Activated T-helper 9 cell treated with anti-CD3 and anti-CD28 coated beads, Interleukin-2, amount 50 U/mL, for 16 hours (primary cell): ENCODE measurements at regions not wholly inside any gene's neighbourhood (a gene's known extent, or its start where the extent isn't known, plus 50 kb on each side); places are given as distances from the start of the nearest gene placed in this dataset.

Experiments used
- DNase-seq: peaks from one replicate; pipeline ENCODE4 v3.0.0-alpha.2; 2020; ENCODE audit warnings: low read depth

DNA sequence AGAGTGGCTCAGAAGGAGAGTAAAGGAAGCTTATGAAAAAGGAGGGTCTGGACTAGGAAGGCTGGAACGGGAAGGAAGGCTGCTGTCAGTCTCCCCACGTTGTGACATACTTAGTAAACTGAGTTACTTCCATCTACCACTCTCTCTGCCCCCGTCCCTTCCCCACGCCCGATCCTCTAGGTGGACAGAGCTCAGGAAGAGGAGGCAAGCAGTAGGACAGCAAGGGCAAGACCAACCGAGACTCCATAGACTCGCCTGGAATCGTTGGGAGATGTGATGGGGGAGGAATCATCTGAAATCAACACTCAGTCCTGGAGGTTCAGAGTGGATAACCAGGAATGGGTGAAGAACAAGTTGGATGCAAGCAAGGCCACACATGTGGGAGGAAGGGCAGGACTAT is 240.7 kb downstream of the BUD13 start:
- no peak for DNase-seq

DNA sequence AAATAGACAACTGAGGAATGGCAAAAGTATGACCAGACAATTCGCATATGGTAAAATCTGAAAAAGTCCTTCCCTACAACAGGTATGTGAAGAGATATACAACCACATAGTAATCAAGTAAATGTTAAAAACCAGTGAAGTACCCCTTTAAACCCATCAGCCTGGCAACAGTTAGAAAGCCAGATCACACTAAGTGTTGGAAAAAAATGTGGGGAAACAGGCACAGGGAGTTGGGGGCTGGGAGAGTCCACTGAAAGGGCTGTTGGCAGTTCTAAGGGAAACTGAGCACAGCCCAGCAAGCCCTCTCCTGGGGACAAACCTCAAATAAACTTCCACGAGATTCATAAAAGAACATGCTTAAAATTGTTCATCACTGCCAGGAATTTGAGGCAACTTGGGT is 242.1 kb downstream of the BUD13 start:
- DNase-seq, result no peak

DNA sequence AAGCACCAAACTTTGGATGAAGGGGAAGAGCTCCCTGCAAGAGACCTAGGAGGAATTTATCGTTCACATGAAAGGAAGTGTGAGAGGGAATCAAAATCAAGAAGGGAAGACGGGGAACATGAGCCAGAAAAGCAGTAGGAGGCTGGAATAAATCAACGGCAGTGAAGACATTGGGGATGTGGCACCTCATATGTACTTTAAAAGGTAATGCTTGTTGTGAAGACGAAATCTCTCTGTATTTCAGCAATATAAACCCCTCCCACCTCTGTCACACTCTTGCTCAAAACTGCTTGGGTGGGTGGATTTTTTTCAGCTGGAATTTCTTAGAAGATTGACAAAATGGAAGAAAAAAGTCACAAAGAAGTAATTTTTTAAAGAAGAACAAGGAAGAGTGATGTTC is 243.5 kb downstream of the BUD13 start:
- no peak for DNase-seq

DNA sequence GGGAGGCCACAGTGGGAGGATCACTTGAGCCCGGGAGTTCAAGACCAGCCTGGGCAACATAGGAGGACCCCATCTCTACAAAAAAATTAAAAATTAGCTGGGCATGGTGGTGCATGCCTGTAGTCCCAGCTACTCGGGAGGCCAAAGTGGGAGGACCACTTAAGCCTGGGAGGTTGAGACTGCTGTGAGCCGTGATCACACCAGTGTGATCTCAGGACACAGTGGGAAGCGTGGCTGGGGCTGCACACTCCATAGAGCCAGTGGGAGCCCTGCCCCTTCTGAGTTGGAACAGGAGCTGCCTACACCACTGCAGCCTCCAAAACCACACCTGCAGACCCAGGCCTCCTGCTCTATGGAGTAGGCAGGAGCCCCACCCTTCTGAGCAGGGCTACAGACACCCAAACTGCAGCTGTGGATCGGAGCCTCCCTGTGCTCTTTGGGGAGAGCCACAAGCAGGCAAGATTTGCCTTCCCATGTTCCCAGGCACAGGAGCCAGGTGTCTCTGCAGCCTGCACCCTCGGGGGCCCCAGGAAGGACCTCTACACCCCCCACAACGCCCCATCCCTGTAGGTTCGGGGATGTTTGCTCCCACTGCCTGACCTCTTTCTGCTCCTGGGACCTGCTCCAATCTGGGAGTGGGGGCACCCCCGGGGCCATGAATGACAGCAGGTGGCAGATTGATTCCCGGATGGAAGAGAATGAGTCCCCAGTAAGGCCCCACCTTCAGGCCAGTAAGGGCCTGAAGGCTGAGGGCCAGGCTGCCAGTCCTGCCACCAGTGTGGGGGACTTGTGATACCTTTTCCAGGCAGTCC is 245.4 kb downstream of the BUD13 start:
- no peak for DNase-seq

DNA sequence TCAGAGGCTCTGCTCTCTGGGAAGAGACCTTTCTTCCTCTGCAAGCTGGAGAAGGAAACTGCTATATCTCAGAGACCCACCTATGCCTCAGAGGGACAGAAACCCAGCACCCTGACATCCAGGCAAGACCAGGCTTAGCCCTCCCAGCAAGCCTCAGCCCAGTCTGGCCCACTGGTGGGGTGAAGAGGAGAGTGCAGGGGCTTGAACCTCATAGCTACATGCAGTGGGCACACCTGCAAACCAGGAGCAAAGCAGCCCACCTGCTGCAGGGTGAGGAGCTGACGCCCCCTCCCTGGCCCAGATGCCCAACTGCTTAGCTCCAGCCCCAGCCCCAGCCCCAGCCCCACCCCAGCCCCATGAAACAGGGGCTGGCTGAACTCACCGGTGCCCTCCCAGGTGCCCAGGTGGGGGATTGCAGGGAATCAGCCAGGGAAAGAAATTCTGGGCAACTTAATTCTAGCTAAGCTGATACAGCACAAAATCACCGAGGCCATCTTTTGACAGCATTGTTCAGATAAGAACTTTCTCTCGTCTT is 246.8 kb downstream of the BUD13 start:
- DNase-seq, result no peak

DNA sequence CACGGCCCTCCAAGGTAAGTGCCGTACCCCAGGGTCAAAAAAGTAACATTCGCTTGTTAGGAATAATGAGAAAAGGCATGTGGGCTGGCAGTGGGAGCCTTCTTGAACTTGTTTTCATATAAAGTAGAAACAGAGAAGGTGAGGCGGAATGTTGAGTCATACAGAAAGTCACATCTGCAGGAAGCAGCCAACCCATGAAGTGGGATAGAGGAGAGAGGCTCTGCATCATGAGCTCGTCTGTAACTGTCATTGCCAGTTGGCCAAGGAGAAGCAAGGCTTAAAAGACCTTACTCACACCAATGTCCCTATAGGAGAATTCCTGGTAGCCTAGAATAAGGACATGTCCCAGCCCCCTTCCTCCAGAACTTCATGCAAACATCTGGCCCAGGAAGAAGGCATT is 253.3 kb downstream of the BUD13 start:
- DNase-seq, result no peak

DNA sequence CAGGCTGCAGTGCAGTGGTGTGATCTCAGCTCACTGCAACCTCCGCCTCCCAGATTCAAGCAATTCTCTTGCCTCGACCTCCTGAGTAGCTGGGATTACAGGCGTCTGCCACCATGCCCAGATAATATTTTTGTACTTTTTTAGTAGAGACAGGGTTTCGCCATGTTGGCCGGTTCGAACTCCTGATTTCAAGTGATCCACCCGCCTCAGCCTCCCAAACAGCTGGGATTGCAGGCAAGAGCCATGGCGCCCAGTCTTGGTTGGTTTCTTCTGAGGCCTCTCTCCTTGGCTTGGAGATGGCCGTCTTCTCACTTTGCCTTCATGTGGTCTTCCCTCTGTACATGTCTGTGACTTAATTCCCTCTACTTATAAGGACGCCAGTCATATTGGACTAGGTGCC is 254.6 kb downstream of the BUD13 start:
- DNase-seq, result no peak

DNA sequence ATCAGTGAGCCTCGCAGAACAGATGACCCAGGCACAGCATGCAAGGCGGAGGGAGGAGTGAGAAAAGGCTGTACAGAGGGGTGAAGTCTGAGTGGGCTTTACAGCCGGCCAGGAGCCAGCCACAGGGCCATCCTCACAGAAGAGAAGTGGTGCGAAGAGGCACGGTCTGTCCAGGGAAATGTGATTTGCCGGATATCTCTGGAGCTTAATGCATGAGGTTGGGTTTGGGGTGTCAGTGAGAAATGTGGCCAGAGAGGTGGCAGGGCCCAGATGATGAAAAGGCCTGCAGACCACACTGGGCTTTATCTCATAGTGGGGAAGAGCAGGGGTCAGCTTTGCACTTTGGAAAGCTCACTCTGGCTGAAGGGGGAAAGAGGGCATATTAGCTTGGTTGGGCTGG is 255.2 kb downstream of the BUD13 start:
- no peak for DNase-seq

DNA sequence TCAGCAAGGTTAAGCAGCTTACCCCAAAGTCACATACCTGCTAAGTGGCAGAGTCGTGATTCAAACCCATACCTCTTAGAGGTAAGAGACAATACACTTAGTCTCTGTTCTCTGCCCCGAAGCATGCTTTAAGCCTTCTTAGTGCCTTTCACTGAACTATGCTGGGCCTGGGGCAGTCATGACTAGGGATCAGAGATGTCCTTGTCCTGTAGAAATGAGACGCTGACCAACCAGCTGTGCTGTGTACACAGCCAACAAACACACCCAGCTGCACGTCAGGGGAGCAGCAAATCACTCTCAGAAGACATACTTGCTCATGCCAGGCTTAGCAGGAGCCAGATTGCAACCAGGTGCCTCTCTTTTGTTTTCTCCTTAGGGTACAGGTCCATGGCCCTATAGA is 255.7 kb downstream of the BUD13 start:
- DNase-seq, result no peak

DNA sequence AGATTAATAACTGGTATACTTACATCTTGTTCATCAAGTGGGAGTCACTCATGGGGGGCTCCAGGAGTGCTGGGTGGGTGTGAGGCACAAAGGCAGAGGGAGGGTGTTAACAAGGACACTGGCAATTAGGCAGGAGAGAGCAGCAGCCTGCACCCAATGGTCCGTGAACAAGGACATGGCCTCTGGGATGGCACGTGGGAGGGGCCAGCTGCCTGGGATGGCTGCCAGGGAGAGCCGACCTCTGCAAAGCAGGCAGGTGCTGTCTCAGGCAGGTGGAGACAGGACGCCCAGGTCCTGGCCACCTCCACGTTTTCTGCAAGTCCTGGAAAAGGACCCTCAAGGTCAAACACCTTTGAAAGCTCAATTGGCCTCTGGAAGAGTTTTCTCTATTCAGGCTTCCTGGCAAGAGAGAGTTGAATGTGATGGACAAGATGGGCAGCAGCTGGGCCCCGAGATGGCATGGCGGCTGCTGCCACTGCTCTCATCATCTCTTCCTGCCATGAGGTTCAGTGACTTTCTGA is 257.1 kb downstream of the BUD13 start:
- no peak for DNase-seq

DNA sequence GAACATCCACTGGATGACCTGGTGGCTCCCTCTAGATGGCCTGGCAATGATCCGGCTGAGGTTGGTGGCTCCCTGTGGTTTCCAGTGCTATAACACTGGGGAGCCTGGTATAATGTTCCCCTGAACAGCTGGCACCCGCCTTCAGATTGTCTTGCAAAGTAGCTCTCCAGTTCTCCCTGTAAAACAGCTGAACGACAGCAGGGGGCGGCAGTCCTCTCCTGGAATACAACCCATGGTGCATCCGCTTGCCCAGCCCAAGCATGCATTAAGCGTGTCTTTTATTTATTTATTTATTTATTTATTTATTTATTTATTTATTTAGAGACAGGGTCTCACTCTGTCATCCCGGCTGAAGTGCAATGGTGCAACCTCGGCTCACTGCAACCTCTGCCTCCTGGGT is 258.9 kb downstream of the BUD13 start:
- DNase-seq, result no peak

DNA sequence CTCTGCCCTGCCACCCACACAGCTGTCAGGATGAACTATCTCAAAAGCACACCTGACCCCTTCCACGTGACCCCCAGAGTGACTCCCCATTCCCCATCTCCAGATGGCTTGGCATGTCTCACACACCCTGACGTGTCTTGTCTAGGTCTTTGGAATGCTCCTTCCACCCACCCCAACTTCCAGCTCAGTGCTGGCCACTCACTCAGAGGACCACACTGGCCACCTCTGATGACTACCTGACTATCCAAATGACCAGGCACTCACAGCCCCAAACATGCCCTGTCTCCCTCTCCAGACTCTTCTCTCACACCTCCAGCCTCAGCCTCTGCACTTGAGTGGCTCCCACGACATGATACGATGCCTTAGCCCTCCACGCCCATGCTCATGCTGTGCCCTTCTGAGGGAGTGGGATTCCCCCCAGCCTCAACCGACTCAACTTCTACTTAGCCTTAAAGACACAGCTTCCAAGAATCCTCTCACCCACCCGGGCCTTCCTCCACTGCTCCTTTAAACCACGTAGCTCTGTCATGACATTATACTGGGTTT is 259.4 kb downstream of the BUD13 start:
- DNase-seq, result no peak

DNA sequence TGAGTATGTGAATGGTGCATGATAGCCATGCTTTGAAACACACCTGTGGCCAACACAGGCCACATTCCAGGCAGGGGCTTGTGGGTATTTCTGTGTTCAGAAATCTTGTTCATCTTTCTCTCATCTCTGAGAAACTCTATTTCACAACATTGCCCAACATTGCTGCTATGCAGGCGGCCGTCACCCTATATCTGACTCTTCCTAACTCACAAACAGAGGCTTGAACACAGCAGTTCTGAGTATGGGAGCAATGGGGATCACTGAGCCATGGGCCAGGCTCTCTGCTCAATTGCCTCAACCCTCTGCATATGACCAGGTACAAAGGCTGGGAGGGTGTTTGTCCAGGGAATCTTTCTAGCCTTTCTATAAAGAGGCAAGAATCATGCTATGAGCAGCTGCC is 259.9 kb downstream of the BUD13 start:
- no peak for DNase-seq

DNA sequence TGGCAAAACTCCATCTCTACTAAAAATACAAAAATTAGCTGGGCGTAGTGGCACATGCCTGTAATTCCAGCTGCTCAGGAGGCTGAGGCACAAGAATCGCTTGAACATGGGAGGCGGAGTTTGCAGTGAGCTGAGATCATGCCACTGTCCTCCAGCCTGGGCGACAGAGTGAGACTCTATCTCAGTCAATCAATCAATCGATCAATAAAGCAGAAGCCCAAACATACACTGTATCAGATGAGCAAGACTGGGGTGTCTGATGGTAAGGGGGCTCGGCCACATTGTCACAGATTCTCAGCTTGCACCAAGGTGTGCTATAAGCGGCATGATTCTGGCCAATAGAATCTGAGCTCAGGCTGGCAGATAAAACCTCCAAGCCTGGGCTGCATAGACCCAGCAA is 261.1 kb downstream of the BUD13 start:
- DNase-seq, result no peak

DNA sequence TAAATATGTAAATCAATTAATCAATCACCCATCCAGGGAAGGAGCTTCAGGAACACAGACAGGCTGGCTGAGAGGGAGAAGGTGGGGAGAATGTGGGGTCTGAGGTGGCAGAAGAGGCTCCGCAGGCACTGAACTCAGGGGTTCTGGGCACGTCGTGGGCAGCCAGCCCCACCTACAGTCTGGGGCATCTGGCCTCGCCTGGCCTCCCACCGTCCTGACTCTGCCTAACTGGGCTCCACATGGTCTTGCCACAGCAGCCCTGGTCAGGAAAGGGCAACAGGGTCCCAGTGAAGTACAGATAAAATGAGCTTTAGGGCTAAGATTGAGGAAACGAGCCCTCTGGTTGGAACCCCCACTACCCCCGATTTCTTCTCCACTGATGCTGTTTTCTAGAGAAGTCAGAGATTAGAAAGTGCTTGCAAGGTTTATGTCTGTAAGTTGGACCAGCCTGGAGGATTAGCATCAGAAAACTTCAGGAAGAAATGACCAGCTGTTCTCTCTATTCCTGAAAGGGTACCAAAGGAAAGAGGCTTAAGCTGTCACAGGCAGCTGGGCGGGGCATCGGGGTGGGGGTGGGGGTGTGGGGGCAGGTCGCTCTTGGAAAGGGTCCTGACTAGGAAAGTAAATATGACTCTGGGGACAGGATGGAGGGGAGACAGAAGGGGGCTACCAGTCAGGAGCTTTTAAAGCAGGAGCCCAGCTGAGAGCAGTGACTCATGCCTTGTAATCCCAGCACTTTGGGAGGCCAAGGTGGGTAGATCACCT is 261.7 kb downstream of the BUD13 start:
- no peak for DNase-seq

DNA sequence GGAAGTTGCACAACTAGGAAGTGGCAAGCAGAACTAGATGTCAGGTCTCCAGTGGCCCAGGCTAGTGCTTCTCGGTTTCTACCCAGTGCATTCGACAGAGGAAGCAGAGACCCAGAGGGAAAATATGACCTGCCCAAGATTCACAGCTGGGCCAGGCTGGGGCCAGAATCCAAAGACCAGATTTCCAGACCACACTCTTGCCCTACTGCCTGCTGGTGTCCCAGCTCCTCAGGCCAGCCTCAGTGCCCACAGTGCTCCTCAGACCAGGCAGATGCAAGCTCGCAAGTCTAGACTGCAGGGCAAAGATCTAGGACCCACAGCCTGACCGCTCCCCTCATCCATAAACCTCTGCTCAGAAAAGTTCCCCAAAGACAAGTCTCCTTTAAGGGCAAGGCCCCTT is 262.6 kb downstream of the BUD13 start:
- DNase-seq, result no peak

DNA sequence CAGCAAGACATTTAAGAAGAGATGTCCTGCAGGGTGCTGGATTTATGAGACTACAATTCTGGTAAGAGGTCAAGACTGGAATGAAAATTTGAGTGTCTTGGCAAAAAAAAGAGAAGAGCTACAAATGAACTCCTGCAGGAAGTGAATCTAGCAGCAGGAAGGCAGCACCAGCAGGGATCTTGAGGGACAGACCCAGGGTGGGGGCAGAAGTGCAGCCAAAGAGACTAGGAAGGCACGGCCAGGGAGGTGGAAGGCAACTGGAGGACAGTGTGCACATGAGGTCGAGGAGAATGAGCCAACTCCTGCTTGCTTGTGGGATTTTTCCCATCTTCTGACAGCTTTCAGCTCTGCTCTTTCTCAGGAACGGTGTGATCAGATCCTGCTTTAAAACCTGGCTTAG is 263.2 kb downstream of the BUD13 start:
- DNase-seq, result no peak

DNA sequence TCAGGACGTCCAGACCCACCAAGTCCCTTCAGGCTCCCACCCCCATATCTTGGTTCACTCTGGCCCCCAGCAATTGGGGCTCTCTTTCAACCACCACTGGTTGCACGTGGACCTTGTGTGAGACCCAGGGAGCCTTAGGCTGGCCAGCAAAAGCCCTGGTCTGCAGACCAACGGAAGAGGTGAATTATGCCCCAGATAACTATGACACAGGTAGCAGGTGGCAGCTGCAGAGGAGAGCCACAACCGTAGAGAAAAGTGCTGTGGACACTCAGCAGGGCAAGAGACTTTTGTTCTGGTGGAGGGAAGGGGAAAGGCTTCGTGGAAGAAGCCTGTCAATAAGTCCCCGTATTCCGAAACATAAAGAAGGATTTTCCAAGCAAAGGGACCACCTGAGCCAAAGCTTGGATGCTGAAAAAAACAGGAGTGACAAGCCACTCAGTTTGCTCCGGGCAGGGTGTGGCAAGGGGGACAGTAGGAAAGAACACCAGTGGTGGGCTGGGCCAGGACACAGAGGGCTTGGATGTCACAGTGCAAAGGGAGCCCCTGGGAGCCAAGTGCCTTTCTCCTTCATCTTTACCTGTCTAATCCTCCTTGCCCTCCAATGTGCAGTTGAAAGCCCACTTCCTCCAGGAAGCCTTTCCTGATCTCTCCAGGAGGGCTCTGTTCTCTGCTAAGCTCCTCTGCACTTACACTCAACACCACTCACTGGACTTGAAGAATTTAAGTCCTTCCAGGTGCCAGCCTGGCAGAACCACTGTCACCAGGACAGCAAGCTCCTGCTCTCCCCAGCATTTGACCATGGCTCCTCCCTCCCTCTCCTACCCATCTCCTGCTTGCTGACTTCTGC is 264.7 kb downstream of the BUD13 start:
- no peak for DNase-seq

DNA sequence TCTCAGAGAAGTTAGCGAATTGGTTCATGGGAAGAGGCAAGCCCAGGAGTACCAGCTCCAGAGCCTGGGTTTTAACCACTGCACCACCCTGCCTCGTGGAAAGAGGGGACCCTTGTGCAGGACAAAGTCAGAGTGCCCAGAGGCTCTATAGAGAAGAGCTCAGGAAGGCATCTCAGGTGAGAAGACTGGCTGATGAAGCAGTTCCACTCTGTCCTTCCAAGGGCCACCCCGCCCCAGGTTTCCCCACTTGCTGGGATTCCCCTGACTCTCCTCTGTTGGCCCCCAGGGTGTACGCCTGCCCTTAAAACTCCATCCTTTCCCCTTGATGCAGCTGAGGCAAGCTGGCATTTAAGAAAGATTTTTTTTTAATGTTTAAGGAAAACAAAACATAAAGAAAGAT is 265.8 kb downstream of the BUD13 start:
- no peak for DNase-seq

DNA sequence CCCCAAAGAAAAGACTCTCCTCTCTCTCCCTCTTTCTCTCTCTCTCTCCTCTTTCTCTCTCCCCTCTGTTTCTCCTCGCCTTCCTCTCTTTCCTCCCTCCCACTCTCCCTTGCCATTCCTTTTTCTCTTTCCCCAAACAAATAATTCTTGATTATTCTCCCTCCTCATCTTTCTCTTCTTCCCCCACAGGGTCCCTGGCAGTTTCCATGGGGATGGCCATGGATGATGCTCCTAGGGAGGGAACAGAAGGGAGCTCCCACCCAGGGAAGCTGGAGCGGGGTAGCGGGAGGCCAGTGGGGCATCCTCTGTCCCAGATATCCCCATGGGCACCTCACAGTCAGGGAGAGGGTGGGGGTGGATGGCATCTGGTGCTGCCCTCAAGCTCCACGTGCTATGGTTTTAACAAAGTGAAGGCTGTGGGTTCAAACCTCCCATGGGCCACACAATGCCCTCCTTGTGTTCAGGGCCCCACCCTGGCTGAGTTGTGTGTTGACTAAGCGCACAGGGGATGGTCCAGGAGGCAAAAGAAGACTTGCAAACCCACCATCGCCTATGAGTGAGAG is 266.4 kb downstream of the BUD13 start:
- no peak for DNase-seq
